Endothelial cell of umbilical vein (primary cell): ENCODE measurements at regions not wholly inside any gene's neighbourhood (a gene's known extent, or its start where the extent isn't known, plus 50 kb on each side); places are given as distances from the start of the nearest gene placed in this dataset.

ENCODE experiments used
- CTCF ChIP-seq, 2 donors: IDR thresholded peaks; 1 replicate in 1 of 2; 2 replicates in 1 of 2; pipeline ENCODE4 v1.5.1; 2011; ENCODE audit warnings: low read length in 2 of 2, mild to moderate bottlenecking in 2 of 2, moderate library complexity in 2 of 2, control low read depth in 1 of 2, inconsistent platforms in 1 of 2, low read depth in 1 of 2; ENCODE audit not compliant: insufficient read depth in 1 of 2; ENCODE audit errors: extremely low read depth in 1 of 2
- EZH2 ChIP-seq: IDR thresholded peaks from 2 replicates; pipeline ENCODE4 v1.6.1; 2012; ENCODE audit warnings: borderline replicate concordance, low read depth, mild to moderate bottlenecking, moderate library complexity, low read length, inconsistent platforms; ENCODE audit not compliant: severe bottlenecking
- FOS ChIP-seq: IDR thresholded peaks from 2 replicates; pipeline ENCODE4 v1.6.1; 2011; ENCODE audit warnings: mild to moderate bottlenecking, low read length, moderate library complexity, borderline replicate concordance; ENCODE audit not compliant: insufficient read depth
- MYC ChIP-seq: IDR thresholded peaks from one replicate; pipeline ENCODE4 v1.6.1; 2011; ENCODE audit warnings: mild to moderate bottlenecking, low read depth, low read length
- POLR2A ChIP-seq: IDR thresholded peaks from 2 replicates; pipeline ENCODE4 v1.6.1; 2012; ENCODE audit warnings: low read depth, mild to moderate bottlenecking, control low read depth, low read length

- TF ChIP-seq CTCF (IDR thresholded peaks at IDR 0.05; ENCODE audit: extremely low read depth in 1 of 2, insufficient read depth in 1 of 2, low read depth in 1 of 2, low read length in 2 of 2) (no peak), EZH2 (no peak), MYC (no peak), POLR2A (no peak), FOS (no peak)
Measured at GRCh38 chr1:218616681-218617080, 271.5 kb downstream of the TGFB2 start.
